NCI-H510A (cell line): ENCODE measurements at regions not wholly inside any gene's neighbourhood (a gene's known extent, or its start where the extent isn't known, plus 50 kb on each side); places are given as distances from the start of the nearest gene placed in this dataset.

Experiments
- DNase-seq: peaks from one replicate; lab custom pipeline; 2025; lab: John Stamatoyannopoulos, UW

DNA sequence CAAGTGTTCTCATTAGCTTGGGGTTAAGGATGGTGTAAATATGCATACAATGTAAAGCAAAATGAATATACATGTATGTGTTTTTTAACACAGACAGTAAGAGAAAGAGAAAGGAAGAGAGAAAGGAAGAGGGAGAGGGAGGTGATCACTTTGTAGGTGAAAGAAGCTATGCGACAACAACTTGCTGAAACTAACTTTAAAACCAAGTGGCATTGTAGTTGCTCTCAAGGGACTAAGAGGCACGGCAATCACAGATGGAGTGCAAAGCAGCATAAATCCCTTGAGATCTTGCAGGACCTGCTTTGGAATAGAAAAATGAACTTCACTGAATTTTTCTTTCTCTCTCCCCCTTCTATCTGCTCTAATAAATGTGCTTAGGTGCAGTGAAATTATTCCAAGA is 1665.0 kb upstream of the TENM3 start:
- no peak for DNase-seq

DNA sequence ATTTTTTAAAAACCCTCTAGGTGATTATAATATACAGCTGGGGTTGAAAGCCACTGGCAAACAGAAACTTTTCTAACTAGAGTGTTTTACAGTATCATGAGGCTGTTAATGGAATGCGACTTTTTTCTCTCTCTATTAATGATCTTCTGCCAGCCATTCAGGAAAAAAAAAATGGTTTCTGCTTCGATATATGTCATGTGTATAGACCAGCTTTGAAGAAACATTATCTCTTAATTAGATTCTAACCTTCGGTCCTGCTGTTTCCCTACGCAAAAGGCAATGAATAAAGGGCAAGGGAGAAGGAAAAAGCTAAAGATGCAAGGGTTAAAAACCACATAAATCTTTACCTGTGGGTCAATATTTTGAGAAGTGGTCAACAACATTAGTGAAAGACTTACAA is 1662.1 kb upstream of the TENM3 start:
- no peak for DNase-seq

DNA sequence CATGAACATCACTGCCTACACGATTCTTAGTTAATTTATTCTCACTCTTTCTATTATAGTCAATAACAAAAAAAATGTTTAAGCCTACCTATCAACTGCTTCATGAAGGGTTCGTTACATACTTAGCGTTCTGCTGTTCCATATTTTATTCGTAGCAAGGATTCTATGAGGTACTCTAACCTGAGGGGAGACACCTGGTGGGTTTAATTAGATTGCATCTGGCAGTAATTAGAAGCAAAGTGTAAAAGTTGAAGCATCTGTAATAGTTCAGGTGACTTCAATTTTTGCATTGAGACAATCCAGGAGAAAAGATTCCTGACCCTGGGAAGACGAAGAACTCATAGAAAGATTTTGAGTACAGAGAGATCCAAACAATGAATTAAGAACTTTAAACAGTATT is 1655.8 kb upstream of the TENM3 start:
- no peak for DNase-seq

DNA sequence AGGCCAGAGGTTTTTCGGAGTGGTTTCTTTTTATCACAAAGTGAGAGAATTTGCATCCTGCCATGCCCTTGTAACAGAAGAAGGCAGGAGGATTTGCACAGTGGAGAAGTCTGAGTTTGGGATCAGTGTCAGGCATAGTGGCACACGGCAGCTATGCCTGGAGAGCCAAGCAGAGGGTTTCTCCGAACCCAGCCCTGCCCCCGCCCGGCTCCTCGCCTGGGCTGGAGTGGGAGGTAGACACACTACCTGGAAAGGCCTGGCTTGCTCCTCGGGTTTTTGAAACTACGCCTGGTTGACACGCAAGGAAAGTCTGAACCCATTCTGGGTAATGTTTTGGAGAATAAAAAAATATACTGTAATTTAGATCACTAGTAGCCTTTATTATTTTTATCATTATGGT is 1653.6 kb upstream of the TENM3 start:
- DNase-seq: no peak

DNA sequence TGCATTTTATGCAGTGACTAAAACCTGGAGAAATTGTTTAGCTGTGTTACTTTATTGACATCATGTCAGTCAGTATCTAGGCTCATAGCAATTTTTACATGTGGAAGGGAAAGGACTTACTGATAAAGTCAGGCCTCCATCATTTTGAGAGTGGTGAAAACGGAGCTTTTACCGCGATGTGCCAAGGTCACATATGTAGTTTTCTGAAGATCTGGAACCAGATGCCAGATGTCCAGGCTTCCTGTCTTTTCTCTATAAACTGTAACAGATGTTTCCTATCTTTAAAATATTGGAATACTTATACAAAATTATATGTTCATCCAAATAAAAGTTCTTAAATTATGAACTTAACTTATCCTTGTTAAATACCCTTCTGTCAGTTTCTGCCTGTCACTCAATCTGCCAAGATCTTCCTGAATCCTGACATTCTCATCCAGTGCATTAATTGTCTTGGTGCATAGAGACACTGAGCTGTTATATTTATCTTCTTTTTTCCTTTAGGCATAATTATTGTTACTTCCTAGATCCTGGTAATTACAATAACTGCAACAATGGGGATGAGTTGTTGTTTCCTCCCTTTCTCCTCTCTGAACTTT is 1646.2 kb upstream of the TENM3 start:
- DNase-seq: no peak

DNA sequence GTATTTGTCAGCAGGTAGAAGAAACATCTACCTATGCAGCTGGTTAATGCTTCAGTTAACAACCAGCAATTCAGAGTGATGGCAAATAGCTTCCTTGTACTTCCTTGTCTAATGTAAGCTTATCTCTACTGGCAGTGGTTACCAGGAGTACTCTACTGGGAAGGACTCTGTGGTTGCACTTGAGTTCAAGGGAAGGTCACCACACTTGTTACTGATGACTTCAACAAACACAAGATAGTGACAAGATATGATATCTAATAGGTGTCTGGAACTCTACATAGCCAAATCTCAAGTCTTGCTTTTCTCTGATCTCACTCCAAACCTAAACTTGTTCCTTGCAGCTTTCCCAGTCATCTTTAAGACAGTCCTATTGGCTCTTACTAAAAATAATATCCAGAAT is 1644.9 kb upstream of the TENM3 start:
- no peak for DNase-seq

DNA sequence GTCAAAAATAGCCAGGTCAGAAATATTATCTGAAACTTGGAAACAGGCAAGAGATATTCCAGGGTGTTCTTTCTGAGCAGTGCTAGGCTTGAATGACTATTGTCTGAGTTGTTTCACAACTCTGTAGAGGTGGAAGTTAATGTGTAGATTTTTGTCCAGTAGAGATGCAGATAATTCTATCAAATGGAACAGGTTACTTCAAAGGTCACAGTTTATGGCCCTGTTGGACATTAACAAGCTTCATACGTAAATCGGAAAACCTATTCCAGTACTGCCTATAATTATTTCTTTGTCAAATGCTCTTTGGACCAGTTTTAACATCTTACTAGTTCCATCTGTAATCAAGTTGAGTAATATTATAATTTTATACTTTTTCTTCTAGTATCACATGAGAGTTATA is 1639.4 kb upstream of the TENM3 start:
- no peak for DNase-seq

DNA sequence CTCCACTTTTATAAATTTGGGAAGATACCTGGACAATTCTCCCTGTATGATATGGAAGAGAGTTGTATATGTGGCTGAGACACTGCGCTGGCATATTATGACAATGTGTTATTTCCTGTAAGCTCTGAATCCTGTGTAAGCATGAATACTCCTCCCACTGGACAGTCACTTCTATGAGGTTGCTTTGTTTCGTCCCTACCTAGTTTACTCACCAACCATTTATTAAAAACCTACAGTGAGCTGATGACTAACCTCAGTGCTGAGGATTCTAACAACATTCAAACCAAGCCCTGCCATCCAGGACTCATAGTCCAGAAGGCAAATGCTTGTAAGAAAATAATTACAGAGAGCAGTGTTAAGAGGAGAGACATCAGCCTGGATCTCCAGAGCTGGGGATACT is 1632.9 kb upstream of the TENM3 start:
- DNase-seq: no peak

DNA sequence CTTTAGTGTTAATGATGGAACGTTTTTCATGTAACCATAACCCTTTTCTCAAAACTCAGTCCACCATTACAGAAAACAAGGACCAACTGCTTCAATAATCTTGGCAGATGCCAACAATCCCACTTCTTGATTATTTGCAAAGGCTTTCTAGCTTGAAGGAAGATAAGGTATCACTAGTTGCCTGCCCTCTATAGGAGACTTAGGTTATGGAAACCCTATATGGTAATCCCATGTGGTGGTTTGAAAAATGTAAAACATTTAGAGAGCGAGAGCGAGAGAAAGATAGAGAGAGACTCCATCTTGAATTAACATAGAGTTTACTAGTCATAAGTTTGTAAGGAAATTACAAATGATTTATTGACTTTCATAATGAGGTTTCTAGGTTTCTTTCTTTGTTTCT is 1627.5 kb upstream of the TENM3 start:
- no peak for DNase-seq

DNA sequence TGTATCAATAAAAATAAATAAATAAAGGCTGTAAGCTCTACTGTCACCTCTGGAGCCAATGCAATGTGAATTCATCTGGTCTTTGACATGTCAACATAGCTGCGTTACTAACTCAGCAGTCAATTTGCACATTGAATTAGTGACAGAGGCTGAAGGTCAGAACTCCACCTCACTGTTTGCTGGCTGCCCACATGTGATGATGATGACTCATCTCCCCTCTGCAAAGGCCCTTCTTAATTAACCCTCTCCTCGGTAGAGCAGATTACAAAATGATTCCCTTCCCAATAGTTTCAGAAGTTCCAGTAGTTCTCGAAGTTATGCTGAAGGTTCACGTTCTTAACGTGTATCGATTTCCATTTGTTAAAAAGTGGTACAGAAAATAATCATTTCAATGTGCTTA is 1626.0 kb upstream of the TENM3 start:
- no peak for DNase-seq

DNA sequence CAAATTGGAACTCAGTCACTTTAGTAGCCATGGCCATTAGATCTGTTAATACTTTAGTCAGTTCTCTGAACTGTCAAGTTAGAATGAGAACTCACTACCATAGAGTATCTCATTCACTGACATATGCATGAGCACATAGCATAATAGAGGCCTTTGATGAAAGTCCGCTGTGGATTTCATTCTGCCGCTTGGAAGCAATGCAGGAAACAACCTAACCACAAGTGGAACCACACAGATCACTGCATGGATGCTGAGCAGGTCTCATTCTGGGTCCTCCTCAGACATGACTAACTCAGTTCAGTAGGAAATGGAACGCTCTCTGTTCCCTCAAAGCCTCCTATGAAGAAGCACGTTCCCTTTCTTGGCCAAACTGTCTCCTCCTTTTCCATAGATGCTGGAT is 1624.8 kb upstream of the TENM3 start:
- no peak for DNase-seq

DNA sequence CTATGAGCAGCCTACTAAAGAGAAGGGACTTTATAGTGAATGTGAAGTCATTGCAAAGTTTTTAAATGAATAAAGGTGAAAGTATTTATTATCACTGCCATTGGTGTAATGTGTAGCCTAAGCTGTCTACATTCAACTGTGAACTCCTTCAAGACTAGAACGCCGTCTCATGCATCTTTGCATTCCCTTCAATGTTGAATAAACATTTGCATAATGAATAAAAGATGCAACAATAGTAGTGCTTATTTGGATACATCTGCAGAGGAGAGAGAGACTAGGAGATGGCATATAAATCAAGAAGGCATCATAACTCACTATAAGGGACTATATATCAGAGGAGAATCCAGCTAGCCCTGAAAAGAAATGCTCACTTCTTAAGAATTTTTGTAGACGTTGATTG is 1623.8 kb upstream of the TENM3 start:
- no peak for DNase-seq

DNA sequence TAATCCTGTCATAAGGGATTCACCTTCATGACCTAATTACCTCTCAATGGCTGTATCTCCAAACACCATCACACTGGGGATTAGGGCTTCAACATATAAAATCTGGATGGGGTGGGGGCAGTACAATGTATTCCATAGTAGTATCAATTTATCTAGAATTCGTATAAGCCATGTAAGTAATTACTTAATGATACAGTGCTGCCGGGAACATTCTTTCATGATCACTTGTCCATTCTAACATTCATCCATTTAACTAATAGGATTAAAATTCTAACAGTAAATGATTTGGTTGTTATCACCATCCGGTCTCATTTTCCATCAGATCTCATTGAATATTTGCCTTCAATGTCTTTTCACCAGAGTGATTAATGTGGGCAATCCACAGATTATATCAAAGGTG is 1620.9 kb upstream of the TENM3 start:
- no peak for DNase-seq

DNA sequence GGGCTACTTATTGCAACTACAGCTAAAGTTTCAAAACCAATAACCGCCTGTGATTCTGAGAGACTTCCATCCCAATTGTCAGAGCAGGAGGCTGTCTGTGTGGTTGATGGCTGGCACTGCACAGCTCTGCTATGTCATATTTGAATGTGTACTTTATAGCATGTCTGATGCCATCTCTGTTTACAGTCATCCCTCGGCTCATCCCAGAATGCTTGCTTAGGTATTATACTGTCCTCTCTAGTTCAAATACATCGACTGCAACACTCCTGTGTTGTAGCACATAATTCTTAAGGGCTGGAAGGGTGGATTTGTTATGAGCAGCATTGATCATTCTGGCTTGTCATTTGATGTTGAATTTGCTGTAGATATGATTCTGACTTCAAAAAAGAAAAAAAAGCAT is 1617.5 kb upstream of the TENM3 start:
- DNase-seq: no peak

DNA sequence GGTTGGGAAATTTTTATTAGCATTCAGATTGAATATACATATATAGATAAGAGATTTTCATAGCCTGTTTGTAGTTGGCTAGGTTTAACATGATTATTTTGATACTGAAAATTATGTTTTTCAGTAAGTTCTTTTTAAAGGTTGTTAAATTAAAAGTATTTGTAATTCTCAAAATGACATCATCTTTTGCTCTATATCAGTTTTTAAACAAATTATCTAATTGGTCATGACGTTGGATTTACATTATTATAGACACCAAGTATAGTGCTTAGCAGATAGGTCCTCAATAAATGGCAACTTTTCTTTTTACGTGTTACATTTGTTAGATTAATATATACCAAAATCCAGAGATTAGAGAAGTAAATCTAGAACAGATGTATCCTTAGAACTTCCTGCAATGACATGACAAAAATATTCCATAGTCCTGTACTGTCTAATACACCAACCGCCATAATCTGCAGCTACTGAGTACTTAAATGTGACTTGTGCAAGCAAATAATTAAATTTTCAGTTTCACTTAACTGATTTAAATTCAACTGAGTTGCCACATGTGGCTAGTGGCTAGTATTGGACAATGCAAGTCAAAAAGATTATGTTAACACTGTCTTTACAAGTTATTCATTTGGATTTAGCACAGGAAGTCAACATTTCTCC is 1613.1 kb upstream of the TENM3 start:
- no peak for DNase-seq

DNA sequence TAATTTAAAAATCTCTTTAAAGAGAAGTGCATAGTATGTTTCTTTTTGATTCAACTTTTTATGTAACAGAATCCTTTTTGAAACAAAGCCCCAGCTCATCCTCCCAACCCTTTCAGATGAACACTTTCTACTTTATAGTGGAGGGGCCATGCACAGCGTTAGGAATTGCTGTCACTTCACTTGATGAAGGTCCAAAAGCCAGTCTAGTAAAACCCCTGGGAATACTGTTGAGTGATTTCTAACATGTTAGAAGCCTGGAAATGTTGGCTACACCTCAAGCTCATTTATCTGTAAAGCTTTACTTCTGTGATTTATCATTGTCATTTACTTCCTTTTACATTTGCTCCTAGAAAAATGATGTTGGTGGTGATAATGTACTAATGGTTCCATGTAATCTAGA is 1608.9 kb upstream of the TENM3 start:
- no peak for DNase-seq

DNA sequence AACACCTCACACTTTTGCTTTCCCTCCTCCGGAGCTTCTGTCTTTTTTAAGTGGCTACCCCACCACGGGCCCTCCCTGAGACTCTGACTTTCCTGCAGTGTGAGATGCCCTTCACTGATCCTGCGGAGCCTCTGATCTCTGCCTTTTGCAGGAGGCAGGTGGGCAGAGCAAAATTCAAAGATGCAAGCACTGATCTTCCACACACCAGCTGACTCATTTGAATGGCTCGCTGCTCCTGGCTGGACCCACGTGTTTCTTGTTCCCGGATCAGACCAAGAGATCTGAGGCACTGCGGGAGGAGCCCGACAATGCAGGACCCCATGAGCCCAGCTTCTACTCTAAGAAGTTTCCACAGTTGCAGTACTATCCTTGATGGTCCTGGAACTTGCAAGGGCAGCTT is 1607.9 kb upstream of the TENM3 start:
- no peak for DNase-seq

DNA sequence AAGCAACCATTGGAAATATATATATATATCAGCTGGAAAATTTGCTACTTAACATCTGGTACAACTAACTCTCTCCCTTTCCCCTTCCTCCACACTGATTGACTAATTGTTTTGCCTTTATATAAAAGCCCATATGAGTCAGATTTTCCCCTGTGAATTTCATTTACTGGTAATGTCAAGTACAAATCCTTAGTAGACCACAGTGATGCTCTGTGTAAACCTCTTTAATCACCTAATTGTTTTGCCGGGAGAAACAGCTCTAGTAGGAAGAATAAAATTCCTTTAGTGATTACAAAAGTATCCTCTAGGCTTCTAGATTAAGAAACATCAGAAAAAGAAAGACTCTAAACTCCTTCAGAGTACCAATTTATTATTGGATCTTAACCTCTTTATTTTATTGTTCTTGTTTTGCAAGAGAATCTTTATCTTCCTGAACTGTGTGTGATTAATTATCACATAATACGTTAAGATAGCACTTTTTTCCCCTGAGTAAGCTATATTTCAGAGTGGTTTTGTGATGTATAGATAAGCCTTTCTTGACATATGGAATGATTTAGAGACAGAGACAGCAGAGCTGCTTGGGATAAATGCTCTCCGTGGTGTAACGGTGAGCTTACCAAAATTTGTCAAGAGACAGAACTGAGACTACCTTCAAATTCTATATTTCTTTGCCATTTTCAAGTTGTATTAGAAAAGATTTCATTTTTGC is 1606.4 kb upstream of the TENM3 start:
- DNase-seq: no peak

DNA sequence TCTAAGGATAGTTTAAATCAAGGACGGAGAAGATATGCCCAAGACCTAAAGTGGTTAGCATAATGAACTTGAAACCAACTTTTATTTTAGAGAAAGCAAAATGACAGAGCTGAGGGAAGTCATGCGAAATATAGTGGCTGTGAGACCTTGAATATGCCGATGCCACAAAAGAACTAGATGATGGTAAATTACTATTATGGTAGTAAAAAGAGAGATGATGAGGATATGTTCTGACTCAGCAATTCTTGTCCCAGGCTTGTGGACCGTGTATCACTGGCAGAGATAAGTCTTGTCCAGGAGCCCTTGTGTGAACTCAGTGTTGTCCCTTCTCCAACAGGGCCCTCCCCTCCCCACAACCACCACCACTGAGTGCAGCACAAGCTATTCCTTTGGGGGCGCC is 1605.6 kb upstream of the TENM3 start:
- DNase-seq: no peak

DNA sequence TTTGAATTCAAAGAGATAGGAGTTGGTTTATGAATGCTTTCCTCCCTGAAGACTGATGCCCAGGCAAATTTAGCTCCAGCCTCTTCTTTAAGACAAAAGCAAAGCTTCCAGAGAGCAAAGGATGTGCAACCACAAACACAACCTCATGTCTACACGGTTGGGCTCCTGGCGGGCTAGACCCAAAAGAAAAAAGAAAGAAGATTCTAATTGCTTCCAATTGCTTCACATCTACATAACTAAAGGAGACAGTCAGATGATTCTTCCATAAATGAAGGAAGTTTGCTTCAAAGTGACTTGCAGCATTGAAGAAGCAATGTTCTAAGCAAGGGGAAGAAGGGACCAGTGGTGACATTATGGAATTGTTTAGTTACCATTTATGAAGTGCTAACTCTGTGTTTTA is 1603.0 kb upstream of the TENM3 start:
- no peak for DNase-seq

DNA sequence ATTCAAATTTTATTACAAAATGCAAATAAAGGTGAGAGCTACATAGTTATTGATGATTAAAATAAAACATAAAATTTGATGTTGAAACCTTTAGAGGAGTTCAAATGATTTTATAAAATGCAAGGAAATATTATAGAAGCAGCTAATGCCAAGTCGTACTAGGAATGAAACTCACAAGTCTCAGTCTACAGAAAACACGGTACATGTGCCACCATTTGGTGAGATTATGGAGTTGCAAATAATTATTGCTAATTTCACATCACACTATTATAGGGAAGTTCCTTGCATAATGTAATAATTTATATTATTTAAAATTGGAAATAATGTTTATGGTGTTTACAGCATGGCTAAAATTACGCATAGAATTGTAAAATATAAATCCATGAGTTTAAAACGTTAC is 1601.7 kb upstream of the TENM3 start:
- DNase-seq: no peak

DNA sequence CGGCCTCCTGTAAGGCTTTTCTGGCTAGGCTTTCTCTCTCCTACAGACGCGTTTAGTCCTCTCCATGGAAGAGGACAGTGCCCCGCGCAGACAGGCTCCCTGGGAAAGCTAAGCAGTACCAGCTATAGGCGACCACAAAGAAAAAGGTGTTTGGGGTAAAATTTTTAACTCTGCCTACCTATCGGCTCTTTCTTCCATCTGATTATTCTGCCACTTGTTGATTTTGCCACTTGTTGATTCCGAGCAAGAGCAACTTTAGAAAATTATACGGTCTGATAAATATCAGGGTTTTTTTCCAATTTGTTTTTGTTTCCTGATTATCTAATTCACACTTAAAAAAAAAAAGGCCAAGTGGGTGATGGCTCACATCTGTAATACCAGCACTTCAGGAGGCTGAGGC is 1600.5 kb upstream of the TENM3 start:
- DNase-seq: no peak

DNA sequence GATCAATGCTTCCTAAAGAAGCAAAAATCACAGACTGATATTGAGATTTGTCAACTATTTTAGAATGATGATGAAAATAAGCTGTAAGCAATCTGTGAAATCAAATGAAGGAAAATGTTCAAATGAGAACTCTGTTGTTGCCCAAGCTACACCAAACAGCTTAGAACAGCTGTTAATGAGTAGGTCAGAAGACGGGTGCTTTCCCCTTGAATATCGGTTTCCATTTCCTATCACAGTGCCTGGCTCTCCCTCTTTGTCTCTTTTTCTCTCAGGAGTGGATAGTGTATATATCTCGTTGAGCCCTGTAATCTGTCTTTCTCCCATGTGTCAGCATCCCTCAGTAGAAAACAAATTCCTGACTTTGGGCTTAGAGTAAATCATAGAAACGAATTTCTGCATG is 1592.9 kb upstream of the TENM3 start:
- DNase-seq: no peak

DNA sequence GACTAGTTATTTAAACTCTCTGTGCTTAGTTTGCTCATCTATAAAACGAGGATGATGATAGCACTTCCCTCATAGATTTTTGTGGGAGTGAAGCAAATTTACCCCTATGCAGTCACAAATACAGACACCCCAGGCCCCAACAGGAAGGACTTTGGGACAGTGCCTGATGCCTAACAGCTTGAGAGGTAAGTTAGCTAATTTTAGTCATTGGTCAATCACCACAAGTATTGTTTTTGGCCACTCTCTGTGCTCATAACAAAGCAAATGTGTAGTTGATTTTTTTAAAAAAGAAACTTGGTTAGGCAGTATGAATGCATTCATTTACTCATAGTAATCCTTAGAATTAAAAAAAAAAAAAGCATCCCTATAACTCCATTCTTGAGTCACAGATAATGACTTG is 1590.7 kb upstream of the TENM3 start:
- DNase-seq: no peak
